ENCODE measurements at regions not wholly inside any gene's neighbourhood (a gene's known extent, or its start where the extent isn't known, plus 50 kb on each side); places are given as distances from the start of the nearest gene placed in this dataset.

DNA sequence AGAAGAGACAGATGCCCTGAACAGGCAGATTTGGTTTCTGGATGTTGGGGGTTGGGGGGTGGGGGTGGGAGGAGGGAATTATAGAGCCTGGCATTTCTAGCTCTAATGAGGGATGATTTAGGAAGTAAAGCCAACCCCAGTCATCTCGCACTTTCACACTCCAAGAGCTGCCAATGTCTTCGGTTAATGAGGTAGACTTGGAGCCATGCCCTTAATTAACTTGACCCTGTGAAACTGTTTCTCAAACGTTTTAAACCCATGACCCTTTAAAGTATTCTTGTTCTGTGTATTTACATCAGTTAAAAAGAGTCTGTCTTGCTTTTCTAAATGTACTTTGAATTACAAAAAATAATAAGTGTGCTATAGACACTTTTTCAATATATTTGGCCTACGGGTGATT, 466.9 kb downstream of the FAT4 start:
- Histone ChIP-seq H3K4me3 (no peak overlapping the region), H3K27ac (no peak overlapping the region), H3K36me3 (no peaks in the 10 kb centered on the region), H3K27me3 (no peaks in the 10 kb centered on the region), H3K4me1 (no peaks in the 10 kb centered on the region), H3K9me3 (no peaks in the 10 kb centered on the region)
- no peak for DNase-seq
- no peak for ATAC-seq (ENCODE audit: low FRiP score in 2 of 2)
- TF ChIP-seq, protein P1, sequence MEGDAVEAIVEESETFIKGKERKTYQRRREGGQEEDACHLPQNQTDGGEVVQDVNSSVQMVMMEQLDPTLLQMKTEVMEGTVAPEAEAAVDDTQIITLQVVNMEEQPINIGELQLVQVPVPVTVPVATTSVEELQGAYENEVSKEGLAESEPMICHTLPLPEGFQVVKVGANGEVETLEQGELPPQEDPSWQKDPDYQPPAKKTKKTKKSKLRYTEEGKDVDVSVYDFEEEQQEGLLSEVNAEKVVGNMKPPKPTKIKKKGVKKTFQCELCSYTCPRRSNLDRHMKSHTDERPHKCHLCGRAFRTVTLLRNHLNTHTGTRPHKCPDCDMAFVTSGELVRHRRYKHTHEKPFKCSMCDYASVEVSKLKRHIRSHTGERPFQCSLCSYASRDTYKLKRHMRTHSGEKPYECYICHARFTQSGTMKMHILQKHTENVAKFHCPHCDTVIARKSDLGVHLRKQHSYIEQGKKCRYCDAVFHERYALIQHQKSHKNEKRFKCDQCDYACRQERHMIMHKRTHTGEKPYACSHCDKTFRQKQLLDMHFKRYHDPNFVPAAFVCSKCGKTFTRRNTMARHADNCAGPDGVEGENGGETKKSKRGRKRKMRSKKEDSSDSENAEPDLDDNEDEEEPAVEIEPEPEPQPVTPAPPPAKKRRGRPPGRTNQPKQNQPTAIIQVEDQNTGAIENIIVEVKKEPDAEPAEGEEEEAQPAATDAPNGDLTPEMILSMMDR (IDR thresholded peaks at IDR 0.05), result no peak
- TF ChIP-seq EP300 (IDR thresholded peaks at IDR 0.05), result no peak
- no peak for TF ChIP-seq POLR2AphosphoS5 (IDR thresholded peaks at IDR 0.05)
- TF ChIP-seq POLR2A (IDR thresholded peaks at IDR 0.05), result no peak
- 45 to 50% methylated on average over 4 of the region's 4 CpGs for WGBS, 2 donors

DNA sequence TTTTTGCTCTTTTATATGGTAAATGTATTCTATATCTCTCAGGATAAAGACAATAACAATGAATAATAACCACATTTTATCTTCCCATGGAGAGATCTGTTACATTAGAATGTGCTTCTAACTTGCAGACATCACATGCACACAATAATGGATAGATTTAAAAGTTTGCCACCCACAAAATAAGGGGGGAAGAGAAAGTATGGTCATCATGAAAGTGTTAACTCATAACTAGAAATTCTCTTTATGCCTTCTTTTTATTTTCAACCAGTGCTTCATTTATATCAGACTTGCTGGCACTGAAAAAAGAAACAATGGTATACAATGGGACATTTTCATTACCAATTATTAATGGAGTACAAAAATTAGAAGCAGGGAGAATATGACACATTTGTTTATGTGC, 470.0 kb downstream of the FAT4 start:
- TF ChIP-seq POLR2AphosphoS5 (IDR thresholded peaks at IDR 0.05) (no peak), EP300 (IDR thresholded peaks at IDR 0.05) (no peak), POLR2A (IDR thresholded peaks at IDR 0.05) (no peak)
- TF ChIP-seq, protein P1 (IDR thresholded peaks at IDR 0.05), result no peak
- ATAC-seq (ENCODE audit: low FRiP score in 2 of 2) (no peak), DNase-seq (no peak)
- Histone ChIP-seq H3K36me3 (no peaks in the 10 kb centered on the region), H3K27ac (no peak overlapping the region), H3K27me3 (no peaks in the 10 kb centered on the region), H3K9me3 (no peaks in the 10 kb centered on the region), H3K4me1 (no peaks in the 10 kb centered on the region), H3K4me3 (no peak overlapping the region)

DNA sequence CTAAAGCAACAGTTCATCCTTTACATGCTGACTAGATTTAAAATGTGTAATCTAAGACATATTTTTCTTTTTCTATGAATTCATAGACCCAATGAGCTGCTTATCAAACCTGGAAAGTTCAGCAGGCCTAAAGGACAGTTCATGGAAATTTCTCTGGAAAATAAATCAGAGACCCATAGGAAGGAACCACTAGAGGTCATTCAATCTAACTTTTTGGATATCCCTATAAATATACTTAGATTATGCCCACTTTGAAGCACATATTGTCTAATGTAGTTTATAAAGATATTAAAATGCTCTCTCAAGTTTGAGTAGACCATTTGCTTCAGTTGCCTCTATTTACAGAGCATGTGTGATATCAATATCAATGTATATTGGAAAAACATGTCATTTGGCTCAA, 473.0 kb downstream of the FAT4 start:
- Histone ChIP-seq H3K4me3 (no peak overlapping the region), H3K27me3 (no peaks in the 10 kb centered on the region), H3K27ac (no peak overlapping the region), H3K36me3 (no peaks in the 10 kb centered on the region), H3K9me3 (no peaks in the 10 kb centered on the region), H3K4me1 (no peaks in the 10 kb centered on the region)
- no peak for TF ChIP-seq POLR2A (IDR thresholded peaks at IDR 0.05)
- no peak for TF ChIP-seq POLR2AphosphoS5 (IDR thresholded peaks at IDR 0.05)
- TF ChIP-seq EP300 (IDR thresholded peaks at IDR 0.05), result no peak
- TF ChIP-seq, protein P1 (IDR thresholded peaks at IDR 0.05), result no peak
- ATAC-seq (ENCODE audit: low FRiP score in 2 of 2) (no peak), DNase-seq (no peak)

DNA sequence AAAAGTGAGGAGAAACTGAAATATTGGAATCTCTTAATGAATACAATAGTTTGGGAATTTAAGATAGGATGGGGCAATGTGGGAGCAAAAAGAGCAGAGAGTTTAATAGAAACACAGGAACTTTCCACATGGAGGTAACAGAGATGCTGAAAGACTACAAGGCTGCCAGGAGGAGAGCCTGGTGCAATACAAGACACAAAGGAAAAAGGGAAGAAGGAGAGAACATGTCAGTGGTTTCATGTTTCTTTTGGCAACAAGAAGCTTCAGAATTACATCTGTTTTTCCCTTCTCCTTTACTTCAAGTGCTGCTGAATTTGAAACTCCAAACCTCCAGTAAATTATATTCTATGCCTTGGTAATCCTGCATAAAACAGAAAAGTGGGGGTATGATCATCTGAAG, 474.3 kb downstream of the FAT4 start:
- DNase-seq, result no peak
- Histone ChIP-seq H3K36me3 (no peaks in the 10 kb centered on the region), H3K27me3 (no peaks in the 10 kb centered on the region), H3K9me3 (no peaks in the 10 kb centered on the region), H3K4me3 (no peak overlapping the region), H3K27ac (no peak overlapping the region), H3K4me1 (no peaks in the 10 kb centered on the region)
- no peak for ATAC-seq (ENCODE audit: low FRiP score in 2 of 2)
- TF ChIP-seq POLR2AphosphoS5 (IDR thresholded peaks at IDR 0.05) (no peak), POLR2A (IDR thresholded peaks at IDR 0.05) (no peak), EP300 (IDR thresholded peaks at IDR 0.05) (no peak)
- TF ChIP-seq, protein P1 (IDR thresholded peaks at IDR 0.05), result no peak

DNA sequence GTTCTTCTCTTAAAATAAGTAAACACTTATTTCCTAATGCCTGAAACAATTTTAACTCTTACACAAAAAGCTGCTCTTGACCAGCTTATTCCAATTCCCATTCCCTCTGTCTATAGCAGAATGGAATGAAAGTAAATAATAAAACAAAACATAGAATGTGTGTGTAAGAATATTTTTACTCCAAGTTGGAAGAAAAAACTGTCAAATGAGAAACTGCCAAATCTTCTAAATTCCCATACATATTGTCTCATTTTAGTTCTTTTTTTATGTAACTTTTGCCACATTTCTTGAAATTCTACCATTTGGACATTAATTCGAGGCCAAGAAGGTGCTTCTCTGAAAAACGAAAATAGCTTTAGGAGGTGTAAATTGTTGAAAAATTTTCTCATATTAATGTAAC, 477.1 kb downstream of the FAT4 start:
- TF ChIP-seq POLR2AphosphoS5 (IDR thresholded peaks at IDR 0.05) (no peak), POLR2A (IDR thresholded peaks at IDR 0.05) (no peak), EP300 (IDR thresholded peaks at IDR 0.05) (no peak)
- TF ChIP-seq, protein P1 (IDR thresholded peaks at IDR 0.05), result no peak
- DNase-seq, result no peak
- no peaks in the 10 kb centered on the region for H3K9me3 ChIP-seq
- 75 to 91% methylated on average over 2 of the region's 2 CpGs for WGBS, 2 donors
- no peak overlapping the region for H3K4me3 ChIP-seq
- no peak for ATAC-seq (ENCODE audit: low FRiP score in 2 of 2)
- no peaks in the 10 kb centered on the region for H3K36me3 ChIP-seq
- no peaks in the 10 kb centered on the region for H3K27me3 ChIP-seq
- H3K4me1 ChIP-seq, result no peaks in the 10 kb centered on the region
- H3K27ac ChIP-seq, result no peak overlapping the region
